IPS-15b (cell line): ENCODE measurements at regions not wholly inside any gene's neighbourhood (a gene's known extent, or its start where the extent isn't known, plus 50 kb on each side); places are given as distances from the start of the nearest gene placed in this dataset.
"Not testable (repeated sequence)": the region's sequence is repeated elsewhere in the genome, so short reads cannot be mapped to it uniquely, and the experiment has no call there.

Experiments used
- H3K27me3 ChIP-seq: one replicate; pipeline ENCODE4 v1.6.1; 2013; ENCODE audit warnings: low read length; ENCODE audit not compliant: control insufficient read depth, insufficient read depth
- H3K36me3 ChIP-seq: one replicate; pipeline ENCODE4 v1.6.1; 2013; ENCODE audit warnings: low read length; ENCODE audit not compliant: control insufficient read depth, insufficient read depth
- H3K4me1 ChIP-seq: one replicate; pipeline ENCODE4 v1.6.1; 2013; ENCODE audit warnings: mild to moderate bottlenecking, low read length; ENCODE audit not compliant: control insufficient read depth, insufficient read depth
- H3K4me3 ChIP-seq: one replicate; pipeline ENCODE4 v1.5.1; 2013; ENCODE audit warnings: low read depth, low read length
- H3K9ac ChIP-seq: one replicate; pipeline ENCODE4 v1.6.1; 2013; ENCODE audit warnings: low read depth, mild to moderate bottlenecking, low read length
- H3K9me3 ChIP-seq: one replicate; pipeline ENCODE4 v1.6.1; 2013; ENCODE audit warnings: mild to moderate bottlenecking, low read length; ENCODE audit not compliant: control insufficient read depth, insufficient read depth

GRCh38 chr15:98286200-98286599, 325.7 kb downstream of the ARRDC4 start:
- H3K9ac ChIP-seq = no peak overlapping the region

GRCh38 chr15:98286831-98287230, 326.3 kb downstream of the ARRDC4 start:
- Histone ChIP-seq H3K9me3 (no peaks in the 10 kb centered on the region), H3K9ac (no peak overlapping the region), H3K27me3 (no peaks in the 10 kb centered on the region), H3K4me3 (no peak overlapping the region), H3K4me1 (no peaks in the 10 kb centered on the region), H3K36me3 (no peaks in the 10 kb centered on the region)

More at GRCh38 chr15:98286200-98286599, 325.7 kb downstream of the ARRDC4 start:
- no peaks in the 10 kb centered on the region for H3K9me3 ChIP-seq
- no peaks in the 10 kb centered on the region for H3K4me1 ChIP-seq
- no peaks in the 10 kb centered on the region for H3K27me3 ChIP-seq
- H3K36me3 ChIP-seq = no peaks in the 10 kb centered on the region
- H3K4me3 ChIP-seq = no peak overlapping the region

GRCh38 chr15:98288091-98288590, 327.6 kb downstream of the ARRDC4 start:
- no peaks in the 10 kb centered on the region for H3K4me1 ChIP-seq
- no peaks in the 10 kb centered on the region for H3K9me3 ChIP-seq
- no peak overlapping the region for H3K9ac ChIP-seq
- no peaks in the 10 kb centered on the region for H3K36me3 ChIP-seq
- no peak overlapping the region for H3K4me3 ChIP-seq
- H3K27me3 ChIP-seq = peaks cover 5% of the 10 kb centered on the region

- no peaks in the 10 kb centered on the region for H3K4me1 ChIP-seq
- no peak overlapping the region for H3K9ac ChIP-seq
- H3K36me3 ChIP-seq = no peaks in the 10 kb centered on the region
- H3K27me3 ChIP-seq = peaks cover 17% of the 10 kb centered on the region
- H3K4me3 ChIP-seq = no peak overlapping the region
- no peaks in the 10 kb centered on the region for H3K9me3 ChIP-seq
Measured at GRCh38 chr15:98289747-98290146, 329.2 kb downstream of the ARRDC4 start.

GRCh38 chr15:98292442-98293240, 332.1 kb downstream of the ARRDC4 start:
- no peaks in the 10 kb centered on the region for H3K4me1 ChIP-seq
- H3K27me3 ChIP-seq = peaks cover 17% of the 10 kb centered on the region
- H3K36me3 ChIP-seq = no peaks in the 10 kb centered on the region
- H3K9ac ChIP-seq = no peak overlapping the region
- peak overlapping the region; percentile 66 for H3K4me3 ChIP-seq
- H3K9me3 ChIP-seq = no peaks in the 10 kb centered on the region

GRCh38 chr15:98294126-98294525, 333.6 kb downstream of the ARRDC4 start:
- no peaks in the 10 kb centered on the region for H3K4me1 ChIP-seq
- H3K9ac ChIP-seq = no peak overlapping the region
- H3K36me3 ChIP-seq = no peaks in the 10 kb centered on the region
- H3K27me3 ChIP-seq = peaks cover 17% of the 10 kb centered on the region
- no peaks in the 10 kb centered on the region for H3K9me3 ChIP-seq
- H3K4me3 ChIP-seq = no peak overlapping the region

GRCh38 chr15:98295101-98295759, 334.7 kb downstream of the ARRDC4 start:
- not testable (repeated sequence) for H3K9me3 ChIP-seq, H3K36me3 ChIP-seq, H3K4me3 ChIP-seq, H3K9ac ChIP-seq, H3K4me1 ChIP-seq
- peaks cover 17% of the 10 kb centered on the region for H3K27me3 ChIP-seq

GRCh38 chr15:98296653-98297052, 336.1 kb downstream of the ARRDC4 start:
- Histone ChIP-seq H3K4me1 (no peaks in the 10 kb centered on the region), H3K4me3 (no peak overlapping the region), H3K9me3 (no peaks in the 10 kb centered on the region), H3K9ac (no peak overlapping the region), H3K36me3 (no peaks in the 10 kb centered on the region), H3K27me3 (peaks cover 17% of the 10 kb centered on the region)

- Histone ChIP-seq H3K4me1 (no peaks in the 10 kb centered on the region), H3K4me3 (no peak overlapping the region), H3K36me3 (no peaks in the 10 kb centered on the region), H3K9me3 (no peaks in the 10 kb centered on the region), H3K9ac (no peak overlapping the region), H3K27me3 (no peaks in the 10 kb centered on the region)
Measured at GRCh38 chr15:98304371-98304770, 343.9 kb downstream of the ARRDC4 start.

- H3K4me1 ChIP-seq = no peaks in the 10 kb centered on the region
- H3K9me3 ChIP-seq = no peaks in the 10 kb centered on the region
- H3K36me3 ChIP-seq = no peaks in the 10 kb centered on the region
- no peak overlapping the region for H3K9ac ChIP-seq
- no peaks in the 10 kb centered on the region for H3K27me3 ChIP-seq
- no peak overlapping the region for H3K4me3 ChIP-seq
Measured at GRCh38 chr15:98308117-98308516, 340.2 kb upstream of the IGF1R start.

GRCh38 chr15:98311566-98312188, 336.7 kb upstream of the IGF1R start:
- H3K27me3 ChIP-seq = no peaks in the 10 kb centered on the region
- no peak overlapping the region for H3K9ac ChIP-seq
- no peak overlapping the region for H3K4me3 ChIP-seq
- no peaks in the 10 kb centered on the region for H3K9me3 ChIP-seq
- H3K4me1 ChIP-seq = no peaks in the 10 kb centered on the region
- H3K36me3 ChIP-seq = no peaks in the 10 kb centered on the region
